ENCODE measurements at regions not wholly inside any gene's neighbourhood (a gene's known extent, or its start where the extent isn't known, plus 50 kb on each side); places are given as distances from the start of the nearest gene placed in this dataset.

DNA sequence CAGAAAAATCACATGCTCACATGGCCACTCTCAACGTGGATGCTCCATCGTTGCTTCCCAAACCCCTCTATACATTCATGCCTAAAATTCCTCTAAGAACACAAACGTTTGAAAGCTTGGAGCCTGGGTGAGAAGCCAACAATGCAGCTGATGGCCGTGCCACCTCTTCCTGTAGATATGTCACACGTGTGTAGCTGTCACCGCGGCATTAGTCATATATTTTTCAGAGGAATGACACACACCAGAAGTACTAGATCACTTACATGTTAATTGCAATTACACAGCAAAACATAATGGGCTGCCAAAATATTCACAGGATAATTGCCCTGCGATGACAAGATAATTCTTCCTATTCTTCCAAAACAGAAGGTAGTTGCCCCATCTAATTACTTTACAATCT is 112.7 kb upstream of the BACE2 start:
- TF ChIP-seq, protein P1, sequence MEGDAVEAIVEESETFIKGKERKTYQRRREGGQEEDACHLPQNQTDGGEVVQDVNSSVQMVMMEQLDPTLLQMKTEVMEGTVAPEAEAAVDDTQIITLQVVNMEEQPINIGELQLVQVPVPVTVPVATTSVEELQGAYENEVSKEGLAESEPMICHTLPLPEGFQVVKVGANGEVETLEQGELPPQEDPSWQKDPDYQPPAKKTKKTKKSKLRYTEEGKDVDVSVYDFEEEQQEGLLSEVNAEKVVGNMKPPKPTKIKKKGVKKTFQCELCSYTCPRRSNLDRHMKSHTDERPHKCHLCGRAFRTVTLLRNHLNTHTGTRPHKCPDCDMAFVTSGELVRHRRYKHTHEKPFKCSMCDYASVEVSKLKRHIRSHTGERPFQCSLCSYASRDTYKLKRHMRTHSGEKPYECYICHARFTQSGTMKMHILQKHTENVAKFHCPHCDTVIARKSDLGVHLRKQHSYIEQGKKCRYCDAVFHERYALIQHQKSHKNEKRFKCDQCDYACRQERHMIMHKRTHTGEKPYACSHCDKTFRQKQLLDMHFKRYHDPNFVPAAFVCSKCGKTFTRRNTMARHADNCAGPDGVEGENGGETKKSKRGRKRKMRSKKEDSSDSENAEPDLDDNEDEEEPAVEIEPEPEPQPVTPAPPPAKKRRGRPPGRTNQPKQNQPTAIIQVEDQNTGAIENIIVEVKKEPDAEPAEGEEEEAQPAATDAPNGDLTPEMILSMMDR (conservative IDR thresholded peaks at IDR 0.05; ENCODE audit: low read length): no peak
- TF ChIP-seq EZH2phosphoT487 (IDR thresholded peaks at IDR 0.05; ENCODE audit: borderline replicate concordance): no peak
